Lung (tissue), 11 donors: ENCODE measurements at regions not wholly inside any gene's neighbourhood (a gene's known extent, or its start where the extent isn't known, plus 50 kb on each side); places are given as distances from the start of the nearest gene placed in this dataset.

Experiments used
- ATAC-seq: fragments of 200-7000 bp; cut with Tn5 transposase; one replicate; pipeline ENCODE4 v1.9.1; 2020; ENCODE audit warnings: moderate number of reproducible peaks; ENCODE audit not compliant: insufficient read depth, low FRiP score
- DNase-seq, 3 donors: peaks; one replicate each; pipeline ENCODE4 v3.0.0-alpha.2; 2013 to 2017
- H3K27ac ChIP-seq, 2 donors: one replicate each; pipeline ENCODE4 v1.5.1; 2013; ENCODE audit warnings: mild to moderate bottlenecking in 2 of 2, moderate library complexity in 2 of 2, control low read depth in 1 of 2, inconsistent platforms in 1 of 2, low read depth in 1 of 2, low read length in 1 of 2
- H3K27me3 ChIP-seq, 3 donors: one replicate each; pipeline ENCODE4 v1.5.1; 2013; ENCODE audit warnings: low read length in 2 of 3; ENCODE audit not compliant: control insufficient read depth in 3 of 3, insufficient read depth in 3 of 3
- H3K36me3 ChIP-seq, 4 donors: one replicate each; pipeline ENCODE4 v1.5.1; 2013; ENCODE audit warnings: low read length in 4 of 4, mild to moderate bottlenecking in 1 of 4, moderate library complexity in 1 of 4; ENCODE audit not compliant: control insufficient read depth in 4 of 4, insufficient read depth in 4 of 4
- H3K4me1 ChIP-seq, 5 donors: one replicate each; pipeline ENCODE4 v1.5.1; 2013; ENCODE audit warnings: low read length in 5 of 5, mild to moderate bottlenecking in 2 of 5, moderate library complexity in 1 of 5; ENCODE audit not compliant: control insufficient read depth in 5 of 5, insufficient read depth in 5 of 5
- H3K4me3 ChIP-seq: one replicate; pipeline ENCODE4 v1.5.1; 2013; ENCODE audit warnings: mild to moderate bottlenecking, control low read depth, moderate library complexity
- H3K9ac ChIP-seq, 2 donors: one replicate each; pipeline ENCODE4 v1.5.1; 2013; ENCODE audit warnings: low read length in 2 of 2, control low read depth in 1 of 2; ENCODE audit not compliant: insufficient read depth in 1 of 2
- H3K9me3 ChIP-seq, 4 donors: one replicate each; pipeline ENCODE4 v1.5.1; 2013; ENCODE audit warnings: low read length in 3 of 4, mild to moderate bottlenecking in 1 of 4, moderate library complexity in 1 of 4; ENCODE audit not compliant: control insufficient read depth in 4 of 4, insufficient read depth in 3 of 4
- WGBS, 2 donors: extraction: QIAGEN DNeasy Blood & Tissue Kit; methylation state at CpG; one replicate each; pipeline ENCODE4 v1.1.7; 2013; 5-methylcytosine and 5-hydroxymethylcytosine counted together
- TF ChIP-seq, protein P1 (sequence below): IDR thresholded peaks from 2 replicates; pipeline ENCODE4 v1.5.1; 2012; ENCODE audit warnings: mild to moderate bottlenecking; ENCODE audit errors: control extremely low read depth, extremely low read depth
- donor health status: control.
- donor health status: control.
- donor health status: Bipolar disorder and iron deficiency.
- donor health status: healthy.
- donor health status: DM: yes; HTN: yes; CAD: no.

GRCh38 chr13:73720216-73720840 lies 413.9 kb downstream of the KLF12 start:
- Histone ChIP-seq H3K27me3 (no peaks in the 10 kb centered on the region), H3K4me1 (peaks cover 0 to 14% (median 2%) of the 10 kb centered on the region in 5 donors), H3K27ac (no peak overlapping the region), H3K9ac (no peak overlapping the region), H3K9me3 (no peaks in the 10 kb centered on the region), H3K36me3 (peaks cover 0 to 2% (median under 1%) of the 10 kb centered on the region in 4 donors), H3K4me3 (no peak overlapping the region)
- 89 to 94% methylated on average over 5 of the region's 5 CpGs for WGBS, 2 donors
- TF ChIP-seq, protein P1, sequence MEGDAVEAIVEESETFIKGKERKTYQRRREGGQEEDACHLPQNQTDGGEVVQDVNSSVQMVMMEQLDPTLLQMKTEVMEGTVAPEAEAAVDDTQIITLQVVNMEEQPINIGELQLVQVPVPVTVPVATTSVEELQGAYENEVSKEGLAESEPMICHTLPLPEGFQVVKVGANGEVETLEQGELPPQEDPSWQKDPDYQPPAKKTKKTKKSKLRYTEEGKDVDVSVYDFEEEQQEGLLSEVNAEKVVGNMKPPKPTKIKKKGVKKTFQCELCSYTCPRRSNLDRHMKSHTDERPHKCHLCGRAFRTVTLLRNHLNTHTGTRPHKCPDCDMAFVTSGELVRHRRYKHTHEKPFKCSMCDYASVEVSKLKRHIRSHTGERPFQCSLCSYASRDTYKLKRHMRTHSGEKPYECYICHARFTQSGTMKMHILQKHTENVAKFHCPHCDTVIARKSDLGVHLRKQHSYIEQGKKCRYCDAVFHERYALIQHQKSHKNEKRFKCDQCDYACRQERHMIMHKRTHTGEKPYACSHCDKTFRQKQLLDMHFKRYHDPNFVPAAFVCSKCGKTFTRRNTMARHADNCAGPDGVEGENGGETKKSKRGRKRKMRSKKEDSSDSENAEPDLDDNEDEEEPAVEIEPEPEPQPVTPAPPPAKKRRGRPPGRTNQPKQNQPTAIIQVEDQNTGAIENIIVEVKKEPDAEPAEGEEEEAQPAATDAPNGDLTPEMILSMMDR, result no peak
- no peak for ATAC-seq
- no peak for DNase-seq

DNA sequence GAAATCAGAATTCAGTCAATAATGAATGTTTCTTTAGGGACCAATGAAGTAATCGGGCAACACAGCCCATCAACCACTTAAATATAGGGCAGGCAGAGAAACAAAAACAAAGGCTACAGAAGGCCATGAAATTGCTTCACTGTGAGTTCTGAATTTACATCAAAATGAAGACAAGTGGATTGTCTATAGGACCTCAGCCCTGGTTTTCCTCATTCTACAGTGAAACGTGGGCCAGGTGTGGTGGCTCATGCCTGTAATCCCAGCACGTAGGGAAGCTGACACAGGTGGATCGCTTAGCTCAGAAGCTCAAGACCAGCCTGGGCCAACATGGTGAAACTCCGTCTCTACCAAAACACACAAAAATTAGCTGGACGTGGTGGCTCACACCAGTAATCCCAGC lies 416.0 kb downstream of the KLF12 start:
- WGBS, 2 donors, result 90% methylated on average over 6 of the region's 6 CpGs
- TF ChIP-seq, protein P1, result no peak
- no peak overlapping the region for H3K9ac ChIP-seq
- H3K27ac ChIP-seq, result no peak overlapping the region
- H3K27me3 ChIP-seq, result no peaks in the 10 kb centered on the region
- no peak for DNase-seq
- H3K4me3 ChIP-seq, result no peak overlapping the region
- no peaks in the 10 kb centered on the region for H3K9me3 ChIP-seq
- H3K4me1 ChIP-seq, result peaks cover 0 to 14% (median 5%) of the 10 kb centered on the region in 5 donors
- H3K36me3 ChIP-seq, result peaks cover 0 to 12% (median 2%) of the 10 kb centered on the region in 4 donors
- ATAC-seq, result no peak

- Histone ChIP-seq H3K36me3 (peaks cover 0 to 14% (median 2%) of the 10 kb centered on the region in 4 donors), H3K4me3 (no peak overlapping the region), H3K27ac (no peak overlapping the region), H3K27me3 (no peaks in the 10 kb centered on the region), H3K9me3 (no peaks in the 10 kb centered on the region), H3K9ac (no peak overlapping the region), H3K4me1 (peaks cover 0 to 14% (median 5%) of the 10 kb centered on the region in 5 donors)
- WGBS, 2 donors, result 14 to 33% methylated on average over 2 of the region's 2 CpGs
- TF ChIP-seq, protein P1, result no peak
- DNase-seq (peak in 2 of 3 donors; percentile 16 to 29), ATAC-seq (peak; percentile 3)
Observed at GRCh38 chr13:73717632-73718031, 416.6 kb downstream of the KLF12 start.
